Caco-2 (cell line): ENCODE measurements at regions not wholly inside any gene's neighbourhood (a gene's known extent, or its start where the extent isn't known, plus 50 kb on each side); places are given as distances from the start of the nearest gene placed in this dataset.

ENCODE experiments used
- BruUV-seq: library from RNA; stranded (reverse); fragments of 400-500 nt; replicated peaks from 2 replicates; lab custom pipeline; 2021; lab: Mats Ljungman, UMichigan
- CTCF ChIA-PET: fragments of 300-600 bp; sonication (Branson Sonifier 250); formaldehyde crosslinking; loops from one replicate; lab custom pipeline; 2022; ENCODE audit warnings: antibody characterized with exemption; lab: Charles Lee
- POLR2A ChIA-PET: fragments of 300-600 bp; sonication (Branson Sonifier 250); formaldehyde crosslinking; loops from one replicate; lab custom pipeline; 2022; ENCODE audit warnings: antibody characterized with exemption; lab: Charles Lee
- DNase-seq, 2 experiments: peaks; one replicate each; pipeline versions ENCODE4 v3.0.0 to v3.0.0-alpha.2; 2020 to 2022
- H3K27me3 ChIP-seq: replicated peaks from 2 replicates; pipeline ENCODE4 v1.6.0; 2011; ENCODE audit warnings: low read length; ENCODE audit not compliant: control insufficient read depth, insufficient read depth
- H3K36me3 ChIP-seq: 2 replicates; pipeline ENCODE4 v1.5.1; 2011; ENCODE audit warnings: low read length; ENCODE audit not compliant: control insufficient read depth, insufficient read depth
- H3K4me1 ChIP-seq: fragments of 250-450 bp; sonication (Bioruptor Pico); 2 replicates; pipeline ENCODE4 v1.5.1; 2020; ENCODE audit warnings: mild to moderate bottlenecking
- H3K4me3 ChIP-seq: 2 replicates; pipeline ENCODE4 v1.5.1; 2011; ENCODE audit warnings: low read depth, mild to moderate bottlenecking, control low read depth, low read length
- H3K9me3 ChIP-seq: fragments of 250-450 bp; sonication (Bioruptor Pico); 2 replicates; pipeline ENCODE4 v1.5.1; 2020; ENCODE audit warnings: mild to moderate bottlenecking, moderate library complexity
- H3K27ac Mint-ChIP-seq: one replicate; pipeline ENCODE4 v1.8.0; 2022; ENCODE audit warnings: mixed read lengths; ENCODE audit not compliant: unreplicated experiment
- H3K27me3 Mint-ChIP-seq: one replicate; pipeline ENCODE4 v1.8.0; 2022; ENCODE audit warnings: mixed read lengths; ENCODE audit not compliant: insufficient read depth, unreplicated experiment
- H3K36me3 Mint-ChIP-seq: one replicate; pipeline ENCODE4 v1.8.0; 2022; ENCODE audit warnings: mild to moderate bottlenecking, mixed read lengths; ENCODE audit not compliant: insufficient read depth, unreplicated experiment
- H3K4me1 Mint-ChIP-seq: one replicate; pipeline ENCODE4 v1.8.0; 2022; ENCODE audit warnings: low read depth, mixed read lengths; ENCODE audit not compliant: unreplicated experiment
- H3K4me3 Mint-ChIP-seq: one replicate; pipeline ENCODE4 v1.8.0; 2022; ENCODE audit warnings: mild to moderate bottlenecking, moderate library complexity, mixed read lengths; ENCODE audit not compliant: unreplicated experiment
- H3K9me3 Mint-ChIP-seq: one replicate; pipeline ENCODE4 v1.8.0; 2022; ENCODE audit warnings: mixed read lengths; ENCODE audit not compliant: unreplicated experiment
- intact Hi-C: fragments of 100-400 bp; cut with micrococcal nuclease; formaldehyde crosslinking; loops from one replicate; pipeline ENCODE4 v1.10.0; 2022; ENCODE audit not compliant: unreplicated experiment
- TF ChIP-seq, protein P1 (sequence below), 2 experiments: fragments of 200-600 bp in 1 of 2; IDR thresholded peaks; 1 replicate in 1 of 2; 2 replicates in 1 of 2; pipeline versions ENCODE4 v1.5.1 to v1.8.0; 2011 to 2022; ENCODE audit warnings: antibody characterized with exemption in 1 of 2, control low read depth in 1 of 2, inconsistent platforms in 1 of 2, low read depth in 1 of 2, low read length in 1 of 2, mild to moderate bottlenecking in 1 of 2, moderate library complexity in 1 of 2; ENCODE audit not compliant: insufficient read depth in 1 of 2, severe bottlenecking in 1 of 2, unreplicated experiment in 1 of 2

DNA sequence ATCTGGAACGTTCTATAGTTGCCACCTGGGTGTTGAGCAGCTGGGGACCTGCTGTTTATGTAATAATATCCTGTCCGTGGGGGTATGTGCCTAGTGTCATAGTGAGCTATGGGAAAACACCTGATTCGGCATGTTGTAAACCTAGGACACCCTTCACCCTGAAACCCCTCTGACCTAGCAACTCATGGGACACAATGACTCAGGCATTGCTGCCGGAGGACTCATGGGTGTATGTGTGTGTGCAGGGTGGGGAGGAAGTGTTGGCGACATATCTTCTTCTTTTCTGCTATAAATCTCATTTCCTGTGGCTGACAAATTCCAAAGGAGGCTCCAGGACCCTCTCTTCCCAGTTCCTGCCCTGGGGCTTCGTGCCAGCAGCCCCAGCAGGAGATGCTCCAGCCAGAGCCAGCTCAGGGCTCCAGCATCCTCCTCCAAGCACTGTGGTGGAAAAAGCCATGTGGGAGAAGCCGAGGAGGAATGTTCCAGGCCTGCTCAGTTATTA, 77.0 kb upstream of the PODXL start:
- no TSS peak for BruUV-seq
- H3K36me3 ChIP-seq: no peaks in the 10 kb centered on the region
- DNase-seq: no peak
- no peaks in the 10 kb centered on the region for H3K9me3 ChIP-seq
- Mint-ChIP-seq H3K27me3 (no peaks in the 10 kb centered on the region), H3K36me3 (peaks cover 6% of the 10 kb centered on the region), H3K9me3 (peaks cover 9% of the 10 kb centered on the region), H3K27ac (peak overlapping the region; percentile 4), H3K4me3 (no peak overlapping the region), H3K4me1 (peaks cover 66% of the 10 kb centered on the region)
- TF ChIP-seq, protein P1, sequence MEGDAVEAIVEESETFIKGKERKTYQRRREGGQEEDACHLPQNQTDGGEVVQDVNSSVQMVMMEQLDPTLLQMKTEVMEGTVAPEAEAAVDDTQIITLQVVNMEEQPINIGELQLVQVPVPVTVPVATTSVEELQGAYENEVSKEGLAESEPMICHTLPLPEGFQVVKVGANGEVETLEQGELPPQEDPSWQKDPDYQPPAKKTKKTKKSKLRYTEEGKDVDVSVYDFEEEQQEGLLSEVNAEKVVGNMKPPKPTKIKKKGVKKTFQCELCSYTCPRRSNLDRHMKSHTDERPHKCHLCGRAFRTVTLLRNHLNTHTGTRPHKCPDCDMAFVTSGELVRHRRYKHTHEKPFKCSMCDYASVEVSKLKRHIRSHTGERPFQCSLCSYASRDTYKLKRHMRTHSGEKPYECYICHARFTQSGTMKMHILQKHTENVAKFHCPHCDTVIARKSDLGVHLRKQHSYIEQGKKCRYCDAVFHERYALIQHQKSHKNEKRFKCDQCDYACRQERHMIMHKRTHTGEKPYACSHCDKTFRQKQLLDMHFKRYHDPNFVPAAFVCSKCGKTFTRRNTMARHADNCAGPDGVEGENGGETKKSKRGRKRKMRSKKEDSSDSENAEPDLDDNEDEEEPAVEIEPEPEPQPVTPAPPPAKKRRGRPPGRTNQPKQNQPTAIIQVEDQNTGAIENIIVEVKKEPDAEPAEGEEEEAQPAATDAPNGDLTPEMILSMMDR (IDR thresholded peaks at IDR 0.05; ENCODE audit: insufficient read depth in 1 of 2, low read depth in 1 of 2, low read length in 1 of 2, severe bottlenecking in 1 of 2, unreplicated experiment in 1 of 2): no peak
- ChIA-PET CTCF (no interaction called here), POLR2A (interaction anchor here (1.0 kb wide), 1 partner anchor 47 kb away, joined by 5 read pairs; no protein-coding TSS in a partner anchor)
- H3K4me1 ChIP-seq: peaks cover 59% of the 10 kb centered on the region
- H3K27me3 ChIP-seq: no peaks in the 10 kb centered on the region
- no peak overlapping the region for H3K4me3 ChIP-seq
- intact Hi-C loops: no loop called here

- POLR2A ChIA-PET: no interaction called here
- TF ChIP-seq, protein P1 (IDR thresholded peaks at IDR 0.05; ENCODE audit: insufficient read depth in 1 of 2, low read depth in 1 of 2, low read length in 1 of 2, severe bottlenecking in 1 of 2, unreplicated experiment in 1 of 2): no peak
- H3K9me3 Mint-ChIP-seq: no peaks in the 10 kb centered on the region
- Histone ChIP-seq H3K27me3 (no peaks in the 10 kb centered on the region), H3K4me3 (no peak overlapping the region), H3K36me3 (no peaks in the 10 kb centered on the region), H3K9me3 (no peaks in the 10 kb centered on the region), H3K4me1 (peaks cover 62% of the 10 kb centered on the region)
- no peak overlapping the region for H3K4me3 Mint-ChIP-seq
- peaks cover 72% of the 10 kb centered on the region for H3K4me1 Mint-ChIP-seq
- BruUV-seq: no TSS peak
- no peak for DNase-seq
- CTCF ChIA-PET: interaction anchor here (0.7 kb wide), 1 partner anchor 24 kb away, joined by 5 read pairs; no protein-coding TSS in a partner anchor
- H3K27ac Mint-ChIP-seq: peak overlapping the region; percentile 11
- intact Hi-C loops: no loop called here
- peaks cover 5% of the 10 kb centered on the region for H3K36me3 Mint-ChIP-seq
- H3K27me3 Mint-ChIP-seq: no peaks in the 10 kb centered on the region
Measured at GRCh38 chr7:131630427-131630826, 74.0 kb upstream of the PODXL start.

- Mint-ChIP-seq H3K4me1 (peaks cover 68% of the 10 kb centered on the region), H3K4me3 (no peak overlapping the region), H3K27ac (peak overlapping the region; percentile 29), H3K27me3 (no peaks in the 10 kb centered on the region), H3K36me3 (peaks cover 5% of the 10 kb centered on the region), H3K9me3 (no peaks in the 10 kb centered on the region)
- no peak overlapping the region for H3K4me3 ChIP-seq
- BruUV-seq: no TSS peak
- TF ChIP-seq, protein P1 (IDR thresholded peaks at IDR 0.05; ENCODE audit: insufficient read depth in 1 of 2, low read depth in 1 of 2, low read length in 1 of 2, severe bottlenecking in 1 of 2, unreplicated experiment in 1 of 2): no peak
- H3K4me1 ChIP-seq: peaks cover 73% of the 10 kb centered on the region
- H3K36me3 ChIP-seq: no peaks in the 10 kb centered on the region
- H3K9me3 ChIP-seq: no peaks in the 10 kb centered on the region
- POLR2A ChIA-PET: interaction anchor here (1.0 kb wide), 1 partner anchor 20 kb away, joined by 15 read pairs; no protein-coding TSS in a partner anchor
- no peaks in the 10 kb centered on the region for H3K27me3 ChIP-seq
- intact Hi-C loops: no loop called here
- CTCF ChIA-PET: no interaction called here
- no peak for DNase-seq
Measured at GRCh38 chr7:131629217-131629882, 72.9 kb upstream of the PODXL start.
